CD4-positive, alpha-beta T cell treated with Interleukin-21 for 1 hour (primary cell): ENCODE measurements at regions not wholly inside any gene's neighbourhood (a gene's known extent, or its start where the extent isn't known, plus 50 kb on each side); places are given as distances from the start of the nearest gene placed in this dataset.
"Not testable (repeated sequence)": the region's sequence is repeated elsewhere in the genome, so short reads cannot be mapped to it uniquely, and the experiment has no call there.

Source experiments
- DNase-seq: peaks from one replicate; pipeline ENCODE4 v3.0.0-alpha.2; 2020

DNA sequence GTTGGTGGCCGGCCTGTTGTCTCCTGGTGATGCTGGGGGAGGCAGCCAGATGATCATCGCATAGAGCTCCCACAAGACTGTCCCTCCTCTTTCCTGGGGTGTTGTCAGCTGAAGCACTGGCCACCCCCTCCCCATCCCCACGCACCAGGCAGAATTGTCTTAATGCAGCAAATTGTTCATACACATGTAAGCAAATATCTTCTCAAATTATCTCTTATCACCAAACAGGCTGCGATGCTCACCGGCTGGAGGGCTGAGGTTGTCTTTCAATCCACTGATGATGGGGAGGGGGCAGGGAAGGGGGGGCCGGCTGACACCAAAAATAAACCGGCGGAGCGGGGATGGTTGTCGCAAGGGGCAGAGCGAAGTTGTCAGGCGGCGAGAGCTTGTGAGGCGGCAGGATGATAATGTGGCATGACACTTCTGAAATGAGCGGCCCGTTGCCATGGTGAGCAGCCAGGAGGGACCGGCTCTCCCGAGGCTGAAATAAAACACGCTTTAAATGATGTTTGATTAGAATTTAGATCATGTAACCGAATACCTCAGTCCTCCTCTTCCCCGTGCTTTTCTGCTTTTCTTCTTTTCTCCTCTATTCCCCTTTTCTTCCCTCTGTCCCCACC is 59.8 kb downstream of the MRM1 start:
- DNase-seq: no peak

DNA sequence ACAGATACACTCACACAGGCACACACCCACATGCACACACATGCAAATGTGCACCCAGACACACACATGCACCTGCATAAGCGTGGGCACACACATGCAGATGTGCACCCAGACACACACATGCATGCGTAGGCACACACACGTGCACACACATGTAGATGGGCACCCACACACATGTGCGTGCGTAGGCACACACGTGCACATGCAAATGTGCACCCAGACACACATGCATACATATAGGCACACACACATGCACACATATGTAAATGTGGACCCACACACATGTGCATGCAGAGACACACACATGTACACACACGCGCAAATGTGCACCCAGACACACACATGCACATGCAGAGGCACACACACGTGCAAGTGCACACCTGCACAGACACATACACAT is 60.3 kb downstream of the MRM1 start:
- no peak for DNase-seq

DNA sequence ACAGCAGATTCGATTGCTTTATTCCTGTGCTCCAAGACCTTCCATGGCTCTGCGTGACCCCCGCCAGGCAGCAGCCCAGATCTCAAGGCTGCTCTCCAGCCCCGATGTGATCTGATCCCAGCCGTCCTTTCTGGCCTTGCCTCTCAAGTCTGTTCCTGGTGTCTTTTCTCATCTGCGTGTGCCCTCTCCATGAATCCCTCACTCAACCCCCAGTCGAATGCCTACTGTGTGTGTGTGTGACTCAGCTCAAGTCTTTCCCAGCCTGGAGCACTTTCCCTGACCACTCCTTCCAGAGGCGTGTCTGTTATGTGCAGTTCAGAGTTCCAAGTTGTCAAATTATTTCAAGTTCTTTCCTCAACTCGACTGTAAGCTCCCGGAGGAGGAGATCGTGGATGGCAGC is 64.0 kb downstream of the MRM1 start:
- no peak for DNase-seq

DNA sequence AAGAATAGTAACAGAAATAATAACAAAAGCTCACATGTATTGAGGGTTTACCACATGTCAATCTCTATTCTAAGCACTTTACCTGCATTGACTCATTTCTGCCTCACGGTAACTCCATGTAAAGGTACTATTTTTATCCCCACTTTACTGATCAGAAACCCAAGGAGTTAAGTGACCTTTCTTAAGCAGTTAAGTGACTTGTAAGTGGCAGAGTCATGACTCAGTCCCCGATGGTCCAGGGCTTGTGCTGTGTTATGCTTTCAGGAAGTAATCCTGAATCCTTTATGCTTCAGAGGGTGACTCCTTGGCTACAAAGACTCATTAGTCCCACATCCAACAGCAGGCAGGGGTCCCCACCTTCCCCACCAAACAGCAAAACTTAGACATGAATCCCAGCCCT is 66.5 kb downstream of the MRM1 start:
- DNase-seq: no peak

DNA sequence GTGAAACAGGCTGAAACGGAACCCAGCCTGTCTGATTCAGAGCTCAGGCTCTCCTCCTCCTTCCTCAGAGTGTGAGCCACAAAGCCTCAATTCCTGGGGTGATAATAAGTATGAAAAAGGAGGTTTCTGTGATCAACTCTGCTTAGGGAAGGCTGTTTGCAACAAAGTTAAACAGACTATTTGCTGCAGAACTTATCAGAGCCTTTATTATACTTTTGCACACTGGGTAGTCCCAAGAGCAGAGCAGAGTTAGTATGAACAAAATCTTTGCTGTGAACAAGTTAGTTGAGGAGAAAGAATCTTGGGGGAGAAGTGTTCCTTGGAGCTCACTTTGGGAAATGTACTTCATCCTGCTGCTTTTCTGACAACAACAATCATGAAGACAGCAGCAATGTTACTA is 67.4 kb downstream of the MRM1 start:
- DNase-seq: no peak

DNA sequence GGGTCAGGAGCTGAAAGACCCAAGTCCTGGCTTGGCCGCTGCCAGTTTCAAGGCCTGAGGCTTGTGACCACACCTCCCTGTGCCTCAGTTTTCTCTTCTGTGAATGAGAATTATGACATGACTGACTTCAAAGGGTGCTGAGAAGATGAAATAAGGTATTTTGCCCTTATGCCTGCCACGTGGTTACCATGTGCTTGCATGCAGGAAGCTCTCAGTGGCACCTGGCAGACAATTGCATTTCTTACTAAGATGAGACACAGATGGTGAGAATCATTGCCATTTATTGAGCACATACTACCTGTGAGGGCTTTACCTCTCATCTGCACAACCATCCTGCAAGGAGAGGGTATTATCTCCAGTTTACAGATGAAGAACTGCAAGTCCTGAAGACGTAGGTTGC is 69.8 kb downstream of the MRM1 start:
- DNase-seq: no peak

DNA sequence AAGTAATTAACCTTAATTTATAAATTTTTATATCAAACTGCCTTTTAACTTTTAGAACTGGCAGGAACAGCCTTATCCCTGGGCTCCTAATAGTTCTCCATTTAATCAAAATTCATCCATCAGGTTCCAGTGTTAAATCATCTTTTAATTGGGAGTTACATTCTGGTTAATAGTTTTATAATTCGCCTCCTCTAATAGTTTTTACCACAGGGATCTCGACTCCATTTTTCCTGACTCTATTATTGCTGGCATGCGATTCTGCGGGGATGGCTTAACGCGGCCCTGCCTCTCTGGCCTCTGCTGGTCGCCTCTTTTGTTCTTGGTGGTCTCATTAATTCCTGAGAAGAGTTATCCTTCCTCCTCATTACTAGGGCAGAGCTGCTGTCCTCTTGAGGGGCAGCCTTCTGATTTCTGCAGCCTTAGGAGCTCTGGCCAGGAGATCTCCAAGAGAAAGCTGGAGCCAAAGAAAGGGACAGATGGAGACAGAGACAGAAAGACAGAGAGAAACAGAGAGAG is 71.1 kb downstream of the MRM1 start:
- DNase-seq: no peak

DNA sequence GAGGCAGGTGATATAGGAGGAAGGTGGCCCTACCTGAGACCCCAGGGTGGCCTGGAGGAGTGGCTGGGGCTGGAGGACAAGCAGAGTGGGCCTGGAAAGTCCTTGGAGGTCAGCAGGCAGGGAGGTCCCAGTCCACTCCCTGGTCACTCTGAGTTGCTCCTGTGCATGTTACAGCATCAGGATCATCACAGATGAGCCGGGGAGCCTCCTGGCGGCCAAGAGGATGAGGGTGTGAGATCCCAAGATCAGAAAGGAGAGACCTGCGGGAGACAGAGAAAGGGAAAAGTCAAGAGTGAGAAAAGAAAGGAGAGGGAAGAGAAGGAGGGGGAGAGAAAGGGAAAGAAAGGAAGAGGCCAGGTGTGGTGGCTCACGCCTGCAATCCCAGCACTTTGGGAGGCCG is 71.7 kb downstream of the MRM1 start:
- no peak for DNase-seq

DNA sequence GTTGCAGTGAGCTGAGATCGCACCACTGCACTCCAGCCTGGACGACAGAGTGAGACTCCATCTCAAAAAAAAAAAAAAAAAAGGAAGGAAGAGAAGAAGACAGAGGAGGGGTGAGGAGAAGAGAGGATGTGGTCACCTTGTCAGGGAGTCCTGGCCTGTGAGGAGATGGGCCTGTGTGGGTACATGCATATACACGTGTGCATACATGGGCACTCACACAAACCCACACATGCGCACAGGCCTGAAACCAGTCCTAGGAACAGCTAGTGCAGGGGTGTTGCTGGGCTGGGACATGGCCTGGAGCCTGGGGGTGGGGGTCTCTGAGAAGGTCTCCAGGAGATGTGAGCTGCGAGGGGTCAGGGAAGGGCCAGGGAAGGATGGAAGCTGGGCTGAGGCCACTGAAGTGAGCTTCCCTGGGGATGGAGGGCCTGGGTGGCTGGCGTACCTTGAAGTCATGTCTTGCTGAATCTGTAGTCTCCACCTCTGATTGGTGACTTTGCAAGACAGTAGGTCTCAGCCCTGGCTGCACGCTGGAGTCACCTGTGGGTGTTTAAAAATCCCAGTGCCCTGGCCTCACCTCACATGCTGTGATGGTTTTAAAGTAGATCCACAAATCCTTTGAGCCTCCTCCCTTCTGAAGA is 72.4 kb downstream of the MRM1 start:
- DNase-seq: no peak

DNA sequence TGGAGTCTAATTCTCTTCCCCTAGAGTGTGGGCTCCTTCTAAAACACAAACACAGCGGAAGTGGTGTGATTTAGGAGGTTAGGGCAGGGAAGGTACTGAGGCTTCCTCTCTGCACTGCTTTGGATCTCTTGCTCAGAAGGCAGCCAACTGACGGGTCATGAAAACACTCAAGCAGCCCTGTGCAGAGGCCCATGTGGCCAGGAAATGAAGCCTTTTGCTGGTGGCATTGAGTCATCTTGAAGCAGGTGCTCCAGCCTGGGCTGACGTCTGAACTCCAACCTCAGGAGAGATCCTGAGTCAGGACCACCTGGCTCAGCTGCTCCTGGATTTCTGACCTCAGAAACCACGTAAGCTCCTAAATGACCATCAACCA is 72.9 kb downstream of the MRM1 start:
- DNase-seq: peak; percentile 42

DNA sequence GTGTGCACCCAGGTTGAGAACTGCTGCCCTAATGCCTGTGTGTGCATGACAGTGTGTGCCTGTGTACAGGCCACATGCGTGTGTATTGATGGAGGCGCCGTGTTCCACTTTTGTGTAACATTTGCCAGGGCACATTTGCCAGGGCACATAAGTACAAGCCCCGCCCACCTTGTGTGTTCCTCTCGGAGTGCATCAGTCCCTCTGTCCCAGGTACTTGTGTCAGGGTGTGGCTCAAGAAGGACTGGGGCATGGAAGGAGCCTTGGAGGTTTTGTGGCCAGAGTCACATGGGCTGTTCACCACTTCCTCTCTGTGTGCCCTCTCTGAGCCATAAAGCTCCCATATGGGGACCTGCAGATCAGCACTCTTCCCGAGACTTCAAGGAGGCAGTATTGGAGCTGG is 73.9 kb downstream of the MRM1 start:
- DNase-seq: peak; percentile 25

DNA sequence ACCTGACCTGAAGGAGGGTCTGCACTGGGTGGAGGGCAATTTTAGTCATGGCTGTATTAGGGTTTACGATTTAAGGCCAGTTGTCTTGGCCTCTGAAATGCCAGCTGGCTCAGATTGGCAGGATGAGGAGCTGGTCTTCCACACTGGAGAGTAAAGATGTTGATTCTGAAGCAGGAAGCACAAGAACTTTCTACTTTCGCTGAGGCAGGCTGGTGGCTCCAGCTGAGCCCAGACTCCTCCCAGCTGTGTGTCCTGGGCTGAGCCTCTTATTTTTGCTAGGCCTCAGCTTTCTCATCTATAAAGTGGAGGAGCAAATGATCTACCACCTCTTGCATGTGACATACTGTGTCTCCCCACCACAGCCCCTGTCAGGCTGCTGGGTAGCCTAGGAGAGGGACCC is 74.4 kb downstream of the MRM1 start:
- no peak for DNase-seq

DNA sequence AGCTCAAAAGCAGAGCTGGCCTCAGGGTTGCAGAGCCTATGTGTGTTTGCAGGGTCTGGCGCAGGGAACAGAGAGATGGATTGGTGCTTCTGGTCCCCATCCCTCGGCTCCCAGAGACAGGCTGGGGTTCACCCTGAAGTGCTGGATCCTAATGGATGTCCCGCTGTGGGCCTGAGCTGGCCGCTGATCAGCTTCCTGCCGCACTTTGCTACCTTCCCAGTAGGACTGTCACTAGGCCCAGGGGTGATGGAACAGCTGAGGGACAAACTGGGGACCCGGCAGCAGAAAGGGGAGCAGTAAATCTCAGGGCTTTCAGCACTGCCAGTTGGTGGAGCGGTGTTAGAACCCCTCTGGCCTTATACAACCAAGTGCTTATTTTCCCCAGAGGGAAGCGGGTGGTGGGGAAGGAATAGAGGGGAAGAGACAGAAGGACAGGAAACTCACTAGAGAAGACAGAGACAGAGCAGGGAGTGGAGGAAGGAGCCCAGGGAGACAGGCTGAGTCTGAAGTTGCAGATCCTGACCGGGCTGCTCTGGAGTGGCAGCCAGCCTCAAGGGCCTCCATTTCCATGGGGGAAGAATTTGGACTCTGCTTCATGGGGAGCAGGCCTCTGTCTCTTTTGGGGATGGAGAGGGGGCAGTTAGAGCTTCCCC is 78.6 kb downstream of the MRM1 start:
- no peak for DNase-seq

DNA sequence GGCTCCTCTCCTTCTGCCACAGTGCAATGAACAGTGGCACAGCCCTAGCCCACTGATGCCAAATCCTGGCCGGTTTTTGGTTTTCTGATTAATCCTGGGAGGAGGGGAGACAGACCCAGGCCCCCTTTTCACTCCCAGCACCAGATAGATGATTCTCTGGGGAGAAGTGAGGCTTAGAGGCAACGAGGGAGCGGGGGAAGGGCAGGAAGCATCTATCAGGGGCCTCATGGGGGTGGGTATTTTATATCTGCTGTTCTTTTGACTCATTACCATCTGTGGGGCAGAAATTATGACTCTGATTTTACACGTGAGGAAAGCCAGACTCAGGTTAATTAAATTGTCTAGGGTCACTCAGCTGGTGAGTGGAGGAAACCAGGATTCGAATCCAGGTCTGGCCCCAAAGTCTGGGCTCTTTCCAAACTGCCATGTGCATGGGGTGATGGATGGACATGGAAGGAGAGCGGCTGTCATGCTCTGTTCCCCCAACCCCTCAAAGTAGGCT is 79.4 kb downstream of the MRM1 start:
- DNase-seq: no peak

DNA sequence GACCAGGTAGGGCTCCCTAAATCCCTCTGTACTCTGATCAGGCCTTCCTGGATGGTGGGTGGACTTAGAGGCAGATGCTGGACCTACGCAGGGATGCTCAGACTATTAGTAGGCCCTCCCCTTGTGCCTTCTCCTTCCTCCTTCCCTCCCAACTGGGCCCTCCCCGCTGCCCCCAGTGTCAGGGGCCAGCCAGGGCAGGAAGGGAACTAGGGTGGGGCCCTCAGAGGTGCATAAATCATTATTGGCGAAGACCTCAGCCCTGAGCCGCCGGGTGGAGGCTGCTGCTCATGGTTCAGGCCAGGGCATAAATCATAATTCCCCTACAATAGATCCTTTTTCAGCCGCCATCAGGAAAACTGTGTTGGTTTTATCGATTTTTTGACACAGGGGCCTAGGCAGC is 81.4 kb downstream of the MRM1 start:
- no peak for DNase-seq

DNA sequence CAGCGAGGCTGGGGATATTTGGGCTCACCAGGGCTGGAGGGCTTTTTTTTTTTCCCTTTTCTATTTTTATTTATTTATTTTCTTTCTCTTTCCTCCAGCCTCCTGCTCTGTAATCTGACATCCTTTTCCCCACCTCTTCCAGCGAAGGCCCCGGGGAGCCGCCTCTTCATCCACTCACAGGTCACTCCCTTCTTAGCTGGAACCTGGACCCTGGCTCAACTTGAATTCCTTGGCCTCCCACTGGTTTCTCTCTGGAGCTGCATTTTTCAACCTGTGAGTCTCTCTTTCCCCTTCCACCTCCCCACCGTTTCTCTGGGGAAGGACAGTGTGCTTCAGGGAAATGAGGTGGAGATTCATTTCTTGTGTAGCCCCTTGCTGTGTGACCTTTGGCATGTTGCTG is 82.0 kb downstream of the MRM1 start:
- no peak for DNase-seq

DNA sequence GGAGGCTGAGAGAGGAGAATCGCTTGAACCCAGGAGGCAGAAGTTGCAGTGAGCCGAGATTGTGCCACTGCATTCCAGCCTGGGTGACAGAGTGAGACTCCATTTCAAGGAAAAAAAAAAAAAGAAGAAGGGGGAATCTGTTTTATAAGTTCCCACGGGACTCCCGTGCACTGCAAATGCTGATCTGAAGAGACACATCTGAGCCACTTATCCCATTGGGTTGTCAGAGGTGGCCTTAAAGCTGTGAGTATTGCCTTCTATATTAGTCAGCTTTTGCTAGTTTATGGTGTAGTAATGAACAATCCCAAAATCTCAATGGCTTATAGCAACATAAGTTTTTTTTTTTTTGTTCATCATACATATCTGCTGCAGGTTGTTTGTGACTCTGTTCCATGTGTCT is 82.8 kb downstream of the MRM1 start:
- DNase-seq: no peak

DNA sequence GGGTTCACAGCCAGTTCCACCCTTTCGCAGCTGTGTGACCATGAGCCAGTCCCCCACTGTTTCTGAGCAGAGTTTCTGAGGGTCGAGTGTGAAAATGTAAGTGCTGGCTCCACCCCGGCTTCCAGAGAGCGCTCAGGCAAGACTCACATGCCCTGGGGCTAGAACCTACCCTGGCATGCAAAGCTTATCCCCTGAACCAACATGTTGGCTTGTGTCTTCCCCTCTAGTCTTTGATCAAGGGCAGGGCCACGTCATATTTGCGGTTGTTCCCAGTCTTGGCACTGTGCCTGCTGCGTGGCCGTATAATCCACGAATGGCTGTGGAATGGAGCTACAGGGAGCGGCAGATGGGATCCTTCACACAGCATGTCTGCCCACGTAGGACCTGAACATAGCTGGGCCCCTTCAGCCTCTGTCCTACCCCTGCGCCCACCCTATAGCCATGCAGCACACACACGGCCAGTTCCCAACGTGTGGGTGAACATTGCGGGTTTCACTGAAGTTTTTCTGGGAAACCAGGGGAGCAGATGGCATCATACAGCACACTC is 84.8 kb downstream of the MRM1 start:
- no peak for DNase-seq

DNA sequence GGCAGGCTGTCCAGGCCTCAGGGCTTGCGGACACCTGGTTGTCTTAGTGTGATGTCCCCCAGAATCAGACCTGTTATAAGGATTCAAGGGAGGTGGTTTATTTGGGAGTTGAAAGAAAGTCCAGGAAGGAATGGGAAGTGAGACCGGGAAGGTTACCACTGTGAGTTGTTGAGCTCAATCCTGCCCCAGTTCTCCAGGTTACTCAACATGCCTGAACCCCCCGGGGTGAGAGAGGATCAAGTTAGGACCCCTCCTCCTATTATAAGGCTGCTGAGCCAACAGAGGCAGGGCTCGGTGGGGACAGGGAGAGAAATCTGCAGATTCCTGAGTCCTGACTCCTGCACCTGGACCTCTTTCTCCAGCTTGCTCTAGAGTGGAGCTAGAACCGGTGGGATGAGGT is 86.4 kb downstream of the MRM1 start:
- DNase-seq: no peak

DNA sequence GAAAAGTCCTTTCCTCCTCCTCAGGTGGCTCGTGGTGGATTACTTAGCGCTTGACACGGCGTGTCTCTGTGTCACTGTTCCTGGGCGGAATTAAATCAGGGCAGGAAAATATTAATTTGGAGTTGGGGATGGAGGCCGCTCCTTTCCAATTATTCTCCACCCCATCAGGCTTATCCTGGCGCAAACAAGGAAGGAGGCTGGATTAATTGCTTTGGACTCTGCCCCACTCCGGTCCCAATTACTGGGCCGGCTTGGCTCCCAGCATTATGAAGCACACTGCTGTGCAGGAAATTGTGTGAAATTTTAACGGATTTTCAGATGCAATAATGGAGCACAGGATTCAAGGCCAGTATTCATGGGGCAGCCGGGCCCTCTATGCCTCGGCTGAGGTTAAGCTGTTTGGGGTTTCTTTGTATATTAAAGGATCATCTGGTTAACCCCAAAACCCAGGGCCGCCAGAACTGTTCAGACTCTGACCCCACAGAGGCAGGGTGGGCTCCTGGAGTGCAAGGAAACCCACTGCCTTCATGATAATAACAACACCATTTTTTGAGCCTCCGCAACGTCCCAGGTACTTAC is 87.8 kb downstream of the MRM1 start:
- no peak for DNase-seq

DNA sequence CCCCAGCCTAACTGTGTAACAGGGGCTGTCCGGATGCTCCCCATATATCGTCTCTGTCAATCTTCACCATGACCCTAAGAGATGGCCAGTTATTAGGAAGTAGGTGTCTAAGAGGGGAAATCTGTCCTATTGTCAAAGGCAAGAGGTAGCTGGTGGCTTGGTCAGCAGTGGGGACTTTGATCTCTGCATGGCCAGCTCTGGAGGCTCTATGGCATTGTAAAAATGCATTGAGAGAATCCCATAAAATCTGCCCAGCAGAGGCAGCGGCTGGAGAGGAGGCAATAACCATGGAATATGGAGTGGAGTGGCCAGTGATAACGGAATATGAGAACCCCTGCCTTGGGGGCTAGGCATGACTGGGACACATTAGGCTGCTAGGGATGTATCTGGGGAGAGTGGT is 88.8 kb downstream of the MRM1 start:
- DNase-seq: no peak

DNA sequence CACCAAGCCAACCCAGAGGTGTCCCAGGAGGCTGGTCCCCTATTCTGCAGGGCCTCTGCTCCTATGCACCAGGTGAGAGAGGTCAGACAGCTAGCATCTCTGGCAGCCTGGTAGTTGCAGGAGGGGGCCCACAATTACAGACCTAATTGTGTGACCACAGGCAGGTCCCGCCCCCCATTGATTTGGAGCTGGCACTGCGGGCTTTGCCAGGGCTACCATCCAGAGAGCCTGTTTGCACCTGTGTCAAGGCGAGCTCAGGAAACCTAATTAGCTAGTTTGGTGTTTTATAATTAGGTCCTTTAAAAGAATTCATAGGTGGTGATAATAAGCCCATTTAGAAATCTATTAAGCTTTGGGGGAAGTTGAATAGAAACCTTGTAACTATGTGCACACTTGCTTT is 90.2 kb downstream of the MRM1 start:
- no peak for DNase-seq

DNA sequence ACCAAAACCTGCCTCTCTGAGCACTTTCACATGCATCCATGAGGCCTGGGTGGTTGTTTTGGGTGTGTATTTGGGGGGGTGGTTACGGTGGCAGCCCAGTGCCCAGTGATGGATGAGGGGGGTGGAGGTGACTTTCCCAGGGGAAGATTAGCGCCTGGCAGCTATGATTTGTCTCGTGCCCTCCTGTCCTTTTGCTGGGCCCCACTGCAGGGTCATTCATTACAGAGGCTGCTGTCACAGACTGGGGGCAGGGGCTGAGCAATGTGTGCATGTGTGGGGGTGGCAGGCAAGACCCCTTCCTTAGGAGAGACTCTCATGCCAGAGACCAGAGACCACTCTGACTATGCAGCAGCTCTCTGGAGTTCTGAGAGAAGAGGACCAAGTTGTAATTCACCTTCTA is 93.7 kb downstream of the MRM1 start:
- no peak for DNase-seq

DNA sequence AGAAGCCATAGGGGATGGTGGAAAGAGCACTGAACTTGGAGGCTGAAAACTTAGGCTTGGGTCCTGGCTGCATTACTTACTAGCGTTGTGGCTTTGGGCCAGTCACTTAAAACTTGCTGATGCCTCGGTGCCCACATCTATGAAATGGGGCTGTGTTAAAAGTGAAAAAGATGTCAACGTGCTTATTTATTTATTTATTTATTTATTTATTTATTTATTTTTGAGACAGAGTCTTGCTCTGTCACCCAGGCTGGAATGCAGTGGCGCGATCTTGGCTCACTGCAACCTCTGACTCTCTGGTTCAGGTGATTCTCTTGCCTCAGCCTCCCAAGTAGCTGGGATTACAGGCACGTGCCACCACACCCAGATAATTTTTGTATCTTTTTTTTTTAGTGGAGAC is 94.3 kb downstream of the MRM1 start:
- DNase-seq: not testable (repeated sequence)
